C4-2B (cell line): ENCODE measurements at regions not wholly inside any gene's neighbourhood (a gene's known extent, or its start where the extent isn't known, plus 50 kb on each side); places are given as distances from the start of the nearest gene placed in this dataset.

Experiments
- CTCF ChIP-seq: fragments of 450-650 bp; conservative IDR thresholded peaks from 2 replicates; pipeline ENCODE4 v1.5.1; 2017; ENCODE audit warnings: mild to moderate bottlenecking
- ZFX ChIP-seq: fragments of 450-650 bp; IDR thresholded peaks from 2 replicates; pipeline ENCODE4 v1.6.1; 2017

- TF ChIP-seq CTCF = no peak
- TF ChIP-seq ZFX = no peak
Measured at GRCh38 chr3:130258532-130258952, 86.9 kb upstream of the COL6A5 start.
